Hepatocyte (in vitro differentiated cells): ENCODE measurements at regions not wholly inside any gene's neighbourhood (a gene's known extent, or its start where the extent isn't known, plus 50 kb on each side); places are given as distances from the start of the nearest gene placed in this dataset.

Experiments used
- CTCF ChIP-seq: fragments of 200-600 bp; sonication (generic); IDR thresholded peaks from 2 replicates; pipeline ENCODE4 v1.5.1; 2016; ENCODE audit warnings: antibody characterized with exemption, mild to moderate bottlenecking; ENCODE audit not compliant: poor library complexity
- EZH2 ChIP-seq: fragments of 200-600 bp; sonication (generic); IDR thresholded peaks from 2 replicates; pipeline ENCODE4 v1.6.1; 2016; ENCODE audit warnings: antibody characterized with exemption, mild to moderate bottlenecking, borderline replicate concordance
- EZH2phosphoT487 ChIP-seq: fragments of 200-600 bp; sonication (generic); IDR thresholded peaks from one replicate; pipeline ENCODE4 v1.6.1; 2018; ENCODE audit warnings: antibody characterized with exemption, mild to moderate bottlenecking, low read depth, moderate library complexity; ENCODE audit not compliant: unreplicated experiment, severe bottlenecking

- TF ChIP-seq CTCF, result no peak
- no peak for TF ChIP-seq EZH2
- no peak for TF ChIP-seq EZH2phosphoT487
These were observed 208.6 kb downstream of the HRH4 start for GRCh38 chr18:24669015-24669414.
